ENCODE measurements at regions not wholly inside any gene's neighbourhood (a gene's known extent, or its start where the extent isn't known, plus 50 kb on each side); places are given as distances from the start of the nearest gene placed in this dataset.

DNA sequence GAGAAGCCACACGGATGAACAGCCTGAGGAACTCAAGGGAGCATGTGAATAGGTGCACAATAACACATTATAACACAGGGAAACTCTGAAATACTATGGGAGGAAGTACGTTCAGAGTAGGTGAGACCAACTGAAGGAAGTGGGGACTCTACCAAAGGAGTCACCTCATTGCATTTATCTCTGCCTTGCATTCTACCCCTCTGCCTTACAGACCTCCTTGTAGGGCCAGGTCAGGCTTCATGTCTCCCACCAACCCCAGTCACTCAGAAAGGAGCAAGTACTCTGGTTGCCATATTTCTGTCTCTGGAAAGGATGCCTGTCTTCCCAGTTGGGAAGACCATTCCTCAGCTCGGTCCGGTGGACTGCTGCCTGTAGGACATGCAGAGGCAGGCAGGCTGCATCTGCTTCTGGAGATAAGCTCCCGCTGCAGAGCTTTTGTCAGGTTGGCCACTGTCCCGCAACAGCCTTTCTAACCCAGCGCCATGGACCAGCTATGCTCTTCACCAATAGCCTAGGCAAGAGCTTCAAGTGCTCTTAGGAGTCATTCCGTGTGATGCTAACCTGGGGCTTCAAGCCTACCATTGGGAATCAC lies 51.6 kb upstream of the ASIP start:
- Histone ChIP-seq H3K27me3 (replicated peaks in 1 of 4; ENCODE audit: control insufficient read depth in 3 of 4, extremely low read depth in 1 of 4, insufficient read depth in 3 of 4, low read length in 3 of 4) (no peaks in the 10 kb centered on the region), H2BK5ac (ENCODE audit: low read depth, low read length) (no peak overlapping the region), H2BK120ac (replicated peaks; ENCODE audit: low read depth, low read length) (no peak overlapping the region), H2AK5ac (ENCODE audit: low read depth, low read length) (no peak overlapping the region), H3K36me3 (ENCODE audit: control insufficient read depth in 2 of 4, insufficient read depth in 4 of 4, low read length in 3 of 4) (no peaks in the 10 kb centered on the region), H3K14ac (ENCODE audit: insufficient read length) (no peak overlapping the region), H2AFZ (ENCODE audit: low read length) (no peak overlapping the region), H3K4me3 (ENCODE audit: extremely low read depth in 1 of 4, insufficient read depth in 2 of 4, low read depth in 3 of 4, low read length in 4 of 4) (no peak overlapping the region), H3K79me2 (ENCODE audit: control insufficient read depth in 1 of 2, insufficient read depth in 2 of 2, low read length in 2 of 2) (no peaks in the 10 kb centered on the region), H4K8ac (ENCODE audit: extremely low read depth, insufficient read depth, low read length) (no peak overlapping the region), H2BK20ac (ENCODE audit: low read length) (peak overlapping the region; percentile 5; the same call in 1 of the 2 replicates), H3K4me2 (ENCODE audit: insufficient read depth in 1 of 2, low read depth in 2 of 2, low read length in 2 of 2) (no peak overlapping the region), H4K20me1 (replicated peaks in 1 of 2; ENCODE audit: control insufficient read depth in 1 of 2, insufficient read depth in 2 of 2, low read length in 2 of 2) (no peaks in the 10 kb centered on the region), H2BK12ac (ENCODE audit: low read depth, low read length) (no peak overlapping the region), H4K5ac (ENCODE audit: insufficient read length, low read depth, low read length) (no peak overlapping the region), H3K23ac (ENCODE audit: insufficient read length) (no peak overlapping the region), H3K23me2 (ENCODE audit: low read depth, low read length) (no peaks in the 10 kb centered on the region), H3K9ac (replicated peaks in 1 of 4; ENCODE audit: extremely low read depth in 1 of 4, low read depth in 3 of 4, low read length in 3 of 4) (no peak overlapping the region), H3K56ac (replicated peaks; ENCODE audit: insufficient read length, low read depth, low read length) (no peak overlapping the region), H3K79me1 (ENCODE audit: low read depth, low read length) (no peaks in the 10 kb centered on the region), H3K4ac (replicated peaks; ENCODE audit: insufficient read length, low read depth, low read length) (no peak overlapping the region), H3K27ac (ENCODE audit: low read depth, low read length) (no peak overlapping the region), H4K91ac (replicated peaks; ENCODE audit: insufficient read length, low read length) (no peak overlapping the region), H2BK15ac (ENCODE audit: low read length) (no peak overlapping the region), H3K9me3 (ENCODE audit: insufficient read depth in 2 of 2, low read depth in 1 of 2, low read length in 1 of 2) (no peaks in the 10 kb centered on the region), H3K4me1 (replicated peaks in 1 of 4; ENCODE audit: control insufficient read depth in 3 of 4, insufficient read depth in 4 of 4, low read length in 3 of 4) (peaks cover 0 to 5% (median 1%) of the 10 kb centered on the region in 4 experiments; a peak in 3 of 7 replicates), H3K18ac (ENCODE audit: extremely low read depth, low read length) (no peak overlapping the region)
- DNase-seq (ENCODE audit: low read depth in 1 of 2, low spot score in 2 of 2) (no peak), FAIRE-seq (no peak)
- 81% methylated on average over 8 of the region's 8 CpGs; no CpG with 5 or more reads in 1 of the 2 experiments for WGBS, 2 experiments (ENCODE audit: extremely low coverage in 1 of 2, insufficient coverage in 1 of 2, insufficient read length in 1 of 2, insufficient replicate concordance in 2 of 2, low coverage in 1 of 2, low lambda C conversion rate in 2 of 2, missing lambda C conversion rate in 1 of 2)
- TF ChIP-seq HDAC2 (IDR thresholded peaks at IDR 0.05; ENCODE audit: borderline replicate concordance in 1 of 2, low read depth in 2 of 2, low read length in 2 of 2) (no peak), SIRT6 (IDR thresholded peaks at IDR 0.05; ENCODE audit: low read length) (no peak)
- TF ChIP-seq, protein P1, sequence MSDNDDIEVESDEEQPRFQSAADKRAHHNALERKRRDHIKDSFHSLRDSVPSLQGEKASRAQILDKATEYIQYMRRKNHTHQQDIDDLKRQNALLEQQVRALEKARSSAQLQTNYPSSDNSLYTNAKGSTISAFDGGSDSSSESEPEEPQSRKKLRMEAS (IDR thresholded peaks at IDR 0.05) = no peak
- POLR2A ChIA-PET (ENCODE audit: partially characterized antibody) = no interaction called here
- CTCF ChIA-PET (ENCODE audit: partially characterized antibody) = interaction anchor here (0.6 to 2.9 kb wide), 14 partner anchors 10 to 368 kb away, joined by 3 to 13 read pairs (median 6); no protein-coding TSS in a partner anchor
